ENCODE measurements at regions not wholly inside any gene's neighbourhood (a gene's known extent, or its start where the extent isn't known, plus 50 kb on each side); places are given as distances from the start of the nearest gene placed in this dataset.

- in situ Hi-C loops (cut with HindIII; ENCODE audit: low pct_unique_long_range_greater_than_20kb, low sequenced_read_pairs) (no loop called here), intact Hi-C loops (cut with micrococcal nuclease; ENCODE audit: unreplicated experiment) (no loop called here)
- Histone ChIP-seq H3K36me3 (ENCODE audit: control insufficient read depth, insufficient read depth, low read length) (no peaks in the 10 kb centered on the region), H3K9me3 (ENCODE audit: control insufficient read depth, insufficient read depth, low read depth, low read length) (no peaks in the 10 kb centered on the region), H3K4me1 (ENCODE audit: control insufficient read depth, insufficient read depth, low read length) (no peaks in the 10 kb centered on the region), H3K27ac (ENCODE audit: low read length) (no peak overlapping the region), H3K4me3 (ENCODE audit: low read depth in 2 of 2, low read length in 2 of 2) (no peak overlapping the region), H3K27me3 (ENCODE audit: control insufficient read depth, insufficient read depth, low read length) (no peaks in the 10 kb centered on the region)
- DNase-seq (ENCODE audit: low read depth, low spot score) (no peak), ATAC-seq (no peak)
- ChIA-PET CTCF (no interaction called here), POLR2A (no interaction called here)
- BruUV-seq (replicated peaks) = no TSS peak
- no peak for TF ChIP-seq CTCF (IDR thresholded peaks at IDR 0.05)
- TF ChIP-seq SIN3A (IDR thresholded peaks at IDR 0.05; ENCODE audit: borderline replicate concordance, insufficient read depth, low read depth, low read length) = no peak
- TF ChIP-seq TCF7L2 (IDR thresholded peaks at IDR 0.05; ENCODE audit: low read depth, low read length) = no peak
- no peak for TF ChIP-seq POLR2AphosphoS5 (IDR thresholded peaks at IDR 0.05; ENCODE audit: low read depth, low read length)
- TF ChIP-seq REST (IDR thresholded peaks at IDR 0.05; ENCODE audit: insufficient read depth in 1 of 2, low read depth in 2 of 2, low read length in 1 of 2) = no peak
These were observed 375.7 kb downstream of the TENT5A start for GRCh38 chr6:81376745-81377144.

GRCh38 chr6:81373414-81373813 lies 379.1 kb downstream of the TENT5A start:
- intact Hi-C loops (cut with micrococcal nuclease; ENCODE audit: unreplicated experiment) (no loop called here), in situ Hi-C loops (cut with HindIII; ENCODE audit: low pct_unique_long_range_greater_than_20kb, low sequenced_read_pairs) (no loop called here)
- CTCF ChIA-PET = no interaction called here
- Histone ChIP-seq H3K27me3 (ENCODE audit: control insufficient read depth, insufficient read depth, low read length) (no peaks in the 10 kb centered on the region), H3K4me3 (ENCODE audit: low read depth in 2 of 2, low read length in 2 of 2) (no peak overlapping the region), H3K4me1 (ENCODE audit: control insufficient read depth, insufficient read depth, low read length) (no peaks in the 10 kb centered on the region), H3K9me3 (ENCODE audit: control insufficient read depth, insufficient read depth, low read depth, low read length) (no peaks in the 10 kb centered on the region), H3K36me3 (ENCODE audit: control insufficient read depth, insufficient read depth, low read length) (no peaks in the 10 kb centered on the region), H3K27ac (ENCODE audit: low read length) (no peak overlapping the region)
- TF ChIP-seq TCF7L2 (IDR thresholded peaks at IDR 0.05; ENCODE audit: low read depth, low read length) (no peak), SIN3A (IDR thresholded peaks at IDR 0.05; ENCODE audit: borderline replicate concordance, insufficient read depth, low read depth, low read length) (no peak), CTCF (IDR thresholded peaks at IDR 0.05) (no peak), POLR2AphosphoS5 (IDR thresholded peaks at IDR 0.05; ENCODE audit: low read depth, low read length) (no peak), REST (IDR thresholded peaks at IDR 0.05; ENCODE audit: insufficient read depth in 1 of 2, low read depth in 2 of 2, low read length in 1 of 2) (no peak)
- POLR2A ChIA-PET = no interaction called here
- DNase-seq (ENCODE audit: low read depth, low spot score) = no peak
- ATAC-seq = no peak
- no TSS peak for BruUV-seq (replicated peaks)
